IPS-15b (cell line): ENCODE measurements at regions not wholly inside any gene's neighbourhood (a gene's known extent, or its start where the extent isn't known, plus 50 kb on each side); places are given as distances from the start of the nearest gene placed in this dataset.

Experiments used
- H3K27me3 ChIP-seq: one replicate; pipeline ENCODE4 v1.6.1; 2013; ENCODE audit warnings: low read length; ENCODE audit not compliant: control insufficient read depth, insufficient read depth
- H3K36me3 ChIP-seq: one replicate; pipeline ENCODE4 v1.6.1; 2013; ENCODE audit warnings: low read length; ENCODE audit not compliant: control insufficient read depth, insufficient read depth
- H3K4me1 ChIP-seq: one replicate; pipeline ENCODE4 v1.6.1; 2013; ENCODE audit warnings: mild to moderate bottlenecking, low read length; ENCODE audit not compliant: control insufficient read depth, insufficient read depth
- H3K4me3 ChIP-seq: one replicate; pipeline ENCODE4 v1.5.1; 2013; ENCODE audit warnings: low read depth, low read length
- H3K9ac ChIP-seq: one replicate; pipeline ENCODE4 v1.6.1; 2013; ENCODE audit warnings: low read depth, mild to moderate bottlenecking, low read length
- H3K9me3 ChIP-seq: one replicate; pipeline ENCODE4 v1.6.1; 2013; ENCODE audit warnings: mild to moderate bottlenecking, low read length; ENCODE audit not compliant: control insufficient read depth, insufficient read depth

GRCh38 chr6:78554341-78554740, 313.0 kb upstream of the IRAK1BP1 start:
- Histone ChIP-seq H3K9ac (no peak overlapping the region), H3K27me3 (no peaks in the 10 kb centered on the region), H3K9me3 (no peaks in the 10 kb centered on the region), H3K4me1 (no peaks in the 10 kb centered on the region), H3K4me3 (no peak overlapping the region), H3K36me3 (no peaks in the 10 kb centered on the region)

DNA sequence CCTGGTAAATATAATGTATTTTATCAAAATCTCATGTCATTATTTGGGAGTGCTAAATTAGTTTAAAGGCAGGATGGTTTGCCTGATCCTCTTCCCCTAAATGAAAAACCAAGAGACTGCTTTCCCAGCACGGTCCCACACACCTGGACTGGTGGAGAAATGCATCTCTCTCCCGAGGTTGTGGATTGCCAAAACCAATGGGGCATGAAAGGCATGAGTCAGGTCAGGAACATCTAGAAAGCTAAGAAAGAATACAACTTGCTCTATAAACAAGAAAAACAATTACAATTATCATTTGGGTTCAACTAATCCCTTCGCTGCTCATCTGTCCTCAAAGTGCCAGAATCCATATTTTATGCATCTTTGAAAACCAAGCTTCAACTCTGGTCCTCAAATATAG, 308.3 kb upstream of the IRAK1BP1 start:
- H3K4me3 ChIP-seq, result no peak overlapping the region
- no peaks in the 10 kb centered on the region for H3K9me3 ChIP-seq
- H3K4me1 ChIP-seq, result no peaks in the 10 kb centered on the region
- H3K27me3 ChIP-seq, result no peaks in the 10 kb centered on the region
- no peak overlapping the region for H3K9ac ChIP-seq
- H3K36me3 ChIP-seq, result no peaks in the 10 kb centered on the region

DNA sequence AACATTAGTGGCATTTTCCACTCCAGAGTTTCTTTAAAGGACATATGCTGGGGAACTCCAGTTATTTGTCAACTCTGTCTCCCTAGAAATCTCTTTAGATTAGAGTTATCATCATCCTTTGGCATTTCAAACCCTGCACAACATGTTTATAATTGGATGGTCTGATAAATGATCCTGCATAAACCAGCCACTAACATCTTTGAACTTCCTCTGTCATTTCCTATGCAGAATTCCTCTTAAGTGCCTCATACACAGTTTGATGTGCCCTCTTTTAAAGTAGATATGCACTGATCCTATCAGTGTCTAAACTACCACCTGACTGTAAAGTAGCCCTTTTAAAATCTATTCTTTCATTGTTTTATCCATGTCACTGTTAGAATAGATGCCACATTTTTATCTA, 306.3 kb upstream of the IRAK1BP1 start:
- H3K4me1 ChIP-seq, result no peaks in the 10 kb centered on the region
- H3K4me3 ChIP-seq, result no peak overlapping the region
- no peaks in the 10 kb centered on the region for H3K9me3 ChIP-seq
- no peak overlapping the region for H3K9ac ChIP-seq
- H3K36me3 ChIP-seq, result no peaks in the 10 kb centered on the region
- no peaks in the 10 kb centered on the region for H3K27me3 ChIP-seq

DNA sequence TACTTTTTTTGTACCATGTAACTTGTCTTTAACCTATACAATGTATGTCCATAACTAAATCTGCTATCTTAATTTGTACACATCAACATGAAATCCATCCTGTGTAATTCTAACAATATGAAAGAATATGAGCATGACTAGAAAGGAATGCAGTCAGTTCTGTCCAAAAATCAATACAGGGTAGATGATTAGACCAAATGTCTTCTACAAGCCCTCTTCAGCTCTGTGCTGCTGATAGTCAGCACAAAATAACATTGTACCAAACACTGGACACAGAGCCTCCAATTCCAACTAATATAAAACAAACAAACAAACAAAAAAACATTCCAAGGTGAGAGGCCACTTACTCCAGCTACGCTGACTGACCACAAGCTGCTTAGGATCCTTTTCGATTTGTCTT, 301.4 kb upstream of the IRAK1BP1 start:
- H3K4me3 ChIP-seq, result no peak overlapping the region
- no peaks in the 10 kb centered on the region for H3K9me3 ChIP-seq
- H3K9ac ChIP-seq, result no peak overlapping the region
- H3K27me3 ChIP-seq, result no peaks in the 10 kb centered on the region
- peaks cover 5% of the 10 kb centered on the region for H3K4me1 ChIP-seq
- no peaks in the 10 kb centered on the region for H3K36me3 ChIP-seq

DNA sequence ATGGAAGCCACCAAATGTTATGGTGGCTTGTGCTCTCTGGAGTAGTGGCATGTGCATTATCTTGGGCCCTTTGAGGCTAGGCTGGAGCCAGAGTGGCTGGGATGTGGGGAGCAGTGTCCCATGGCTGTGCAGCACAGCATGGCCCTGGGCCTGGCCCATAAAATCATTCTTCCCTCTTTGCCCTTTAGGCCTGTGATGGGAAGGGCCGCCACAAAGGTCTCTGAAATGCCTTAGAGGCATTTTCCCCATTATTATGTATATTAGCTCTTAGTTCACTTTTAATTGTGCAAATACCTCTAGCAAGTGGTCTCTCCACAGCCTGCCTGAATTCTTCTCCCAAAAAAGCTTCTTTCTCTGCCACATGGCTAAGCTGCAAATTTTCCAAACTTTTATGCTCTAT, 297.3 kb upstream of the IRAK1BP1 start:
- no peaks in the 10 kb centered on the region for H3K27me3 ChIP-seq
- peaks cover 5% of the 10 kb centered on the region for H3K4me1 ChIP-seq
- H3K9ac ChIP-seq, result no peak overlapping the region
- H3K9me3 ChIP-seq, result no peaks in the 10 kb centered on the region
- no peak overlapping the region for H3K4me3 ChIP-seq
- no peaks in the 10 kb centered on the region for H3K36me3 ChIP-seq

DNA sequence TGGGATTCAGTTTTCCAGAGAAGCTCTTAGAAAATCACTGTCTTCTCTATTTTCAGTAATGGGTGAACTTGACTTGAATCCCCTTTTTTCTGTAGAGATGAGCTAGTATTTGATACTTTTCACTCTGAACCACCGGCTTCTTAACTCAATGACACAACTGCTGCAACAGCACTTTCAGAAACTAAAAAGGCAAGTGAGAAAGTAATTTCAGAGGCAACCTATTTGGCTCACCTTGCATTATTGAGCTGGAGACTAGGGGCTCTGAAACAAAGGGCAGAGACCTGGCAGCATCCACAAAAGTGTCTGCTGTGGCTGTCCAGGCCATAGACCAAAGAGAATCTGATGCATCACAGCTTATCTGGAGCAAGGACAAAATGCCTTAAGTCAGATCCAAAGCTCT, 289.8 kb upstream of the IRAK1BP1 start:
- H3K36me3 ChIP-seq, result no peaks in the 10 kb centered on the region
- no peaks in the 10 kb centered on the region for H3K9me3 ChIP-seq
- H3K27me3 ChIP-seq, result no peaks in the 10 kb centered on the region
- no peak overlapping the region for H3K9ac ChIP-seq
- no peaks in the 10 kb centered on the region for H3K4me1 ChIP-seq
- H3K4me3 ChIP-seq, result no peak overlapping the region

- no peaks in the 10 kb centered on the region for H3K27me3 ChIP-seq
- no peak overlapping the region for H3K9ac ChIP-seq
- H3K4me3 ChIP-seq, result no peak overlapping the region
- no peaks in the 10 kb centered on the region for H3K9me3 ChIP-seq
- no peaks in the 10 kb centered on the region for H3K36me3 ChIP-seq
- no peaks in the 10 kb centered on the region for H3K4me1 ChIP-seq
Observed at GRCh38 chr6:78578430-78578829, 288.9 kb upstream of the IRAK1BP1 start.

DNA sequence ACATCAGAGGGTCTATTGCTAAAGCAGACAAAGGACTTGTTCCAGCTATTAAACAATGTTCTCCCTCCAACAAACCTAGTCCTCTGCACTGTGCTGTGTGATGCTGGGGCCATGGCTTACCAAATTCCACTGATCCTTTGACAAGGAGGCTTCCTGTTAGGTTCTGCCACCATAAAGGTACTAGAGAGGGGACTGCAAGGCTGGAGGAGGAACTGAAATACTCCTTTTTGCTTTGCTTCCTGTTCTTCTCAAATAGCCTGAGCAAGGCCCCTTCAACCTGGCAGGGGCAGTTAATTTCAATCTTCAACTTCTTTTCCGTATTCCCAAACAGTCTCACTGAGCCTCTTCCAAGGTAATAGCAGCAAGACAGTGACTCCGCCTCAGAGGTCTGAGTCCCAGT, 286.4 kb upstream of the IRAK1BP1 start:
- H3K4me1 ChIP-seq, result no peaks in the 10 kb centered on the region
- no peak overlapping the region for H3K4me3 ChIP-seq
- no peak overlapping the region for H3K9ac ChIP-seq
- no peaks in the 10 kb centered on the region for H3K9me3 ChIP-seq
- no peaks in the 10 kb centered on the region for H3K27me3 ChIP-seq
- H3K36me3 ChIP-seq, result no peaks in the 10 kb centered on the region

GRCh38 chr6:78583079-78583478, 284.3 kb upstream of the IRAK1BP1 start:
- Histone ChIP-seq H3K36me3 (no peaks in the 10 kb centered on the region), H3K4me1 (no peaks in the 10 kb centered on the region), H3K9me3 (no peaks in the 10 kb centered on the region), H3K27me3 (no peaks in the 10 kb centered on the region), H3K9ac (no peak overlapping the region), H3K4me3 (no peak overlapping the region)

DNA sequence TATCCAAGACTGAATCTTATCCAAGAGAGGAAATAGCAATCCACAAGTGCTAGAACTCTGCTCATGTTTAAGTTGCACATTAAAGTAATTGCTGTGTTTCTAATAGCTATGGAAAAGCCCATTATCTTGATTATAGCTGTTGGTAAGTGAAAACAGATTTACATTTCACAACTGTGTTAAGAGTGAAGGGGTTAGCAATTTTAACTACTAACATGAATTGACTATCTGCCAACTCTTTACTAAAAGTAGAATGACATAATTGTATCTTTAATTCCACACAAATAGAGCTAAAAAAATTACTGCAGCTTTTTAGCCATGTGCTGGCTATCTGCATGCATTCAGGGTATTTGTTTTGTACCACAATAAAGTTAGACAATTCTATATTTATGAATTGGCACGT, 277.9 kb upstream of the IRAK1BP1 start:
- no peaks in the 10 kb centered on the region for H3K4me1 ChIP-seq
- no peak overlapping the region for H3K4me3 ChIP-seq
- H3K9me3 ChIP-seq, result no peaks in the 10 kb centered on the region
- H3K27me3 ChIP-seq, result no peaks in the 10 kb centered on the region
- no peak overlapping the region for H3K9ac ChIP-seq
- no peaks in the 10 kb centered on the region for H3K36me3 ChIP-seq

GRCh38 chr6:78593898-78594667, 273.3 kb upstream of the IRAK1BP1 start:
- no peaks in the 10 kb centered on the region for H3K27me3 ChIP-seq

GRCh38 chr6:78594668-78595066, 272.7 kb upstream of the IRAK1BP1 start:
- H3K4me3 ChIP-seq, result no peak overlapping the region
- no peaks in the 10 kb centered on the region for H3K9me3 ChIP-seq
- no peak overlapping the region for H3K9ac ChIP-seq
- no peaks in the 10 kb centered on the region for H3K27me3 ChIP-seq
- H3K36me3 ChIP-seq, result no peaks in the 10 kb centered on the region
- H3K4me1 ChIP-seq, result no peaks in the 10 kb centered on the region

More at GRCh38 chr6:78593898-78594667, 273.3 kb upstream of the IRAK1BP1 start:
- H3K36me3 ChIP-seq, result no peaks in the 10 kb centered on the region
- no peak overlapping the region for H3K4me3 ChIP-seq
- no peaks in the 10 kb centered on the region for H3K4me1 ChIP-seq
- no peaks in the 10 kb centered on the region for H3K9me3 ChIP-seq
- H3K9ac ChIP-seq, result no peak overlapping the region
